Activated CD8-positive, alpha-beta T cell treated with anti-CD3 and anti-CD28 coated beads for 36 hours (primary cell): ENCODE measurements at regions not wholly inside any gene's neighbourhood (a gene's known extent, or its start where the extent isn't known, plus 50 kb on each side); places are given as distances from the start of the nearest gene placed in this dataset.

Experiments
- ATAC-seq: fragments of 200-7000 bp; cut with Tn5 transposase; one replicate; pipeline ENCODE4 v1.10.0; 2021; ENCODE audit warnings: mild to moderate bottlenecking, moderate library complexity
- CTCF ChIA-PET: fragments of 350-600 bp; sonication (Branson Sonifier 250); formaldehyde crosslinking; loops from one replicate; lab custom pipeline; 2021; ENCODE audit warnings: antibody characterized with exemption; lab: Charles Lee
- POLR2A ChIA-PET: fragments of 350-600 bp; sonication (Branson Sonifier 250); formaldehyde crosslinking; loops from one replicate; lab custom pipeline; 2021; ENCODE audit warnings: antibody characterized with exemption; lab: Charles Lee
- DNase-seq: peaks from one replicate; pipeline ENCODE4 v3.0.0-alpha.2; 2020
- H3K27ac Mint-ChIP-seq: one replicate; pipeline ENCODE4 v1.8.0; 2021; ENCODE audit warnings: mild to moderate bottlenecking, mixed read lengths
- H3K27me3 Mint-ChIP-seq: one replicate; pipeline ENCODE4 v1.8.0; 2021; ENCODE audit warnings: mixed read lengths
- H3K36me3 Mint-ChIP-seq: one replicate; pipeline ENCODE4 v1.8.0; 2021; ENCODE audit warnings: low read depth, mixed read lengths
- H3K4me1 Mint-ChIP-seq: one replicate; pipeline ENCODE4 v1.8.0; 2021; ENCODE audit warnings: low read depth, mixed read lengths
- H3K4me3 Mint-ChIP-seq: one replicate; pipeline ENCODE4 v1.8.0; 2021; ENCODE audit warnings: mild to moderate bottlenecking, moderate library complexity, mixed read lengths
- H3K9me3 Mint-ChIP-seq: one replicate; pipeline ENCODE4 v1.8.0; 2021; ENCODE audit warnings: mixed read lengths
- CTCF ChIP-seq: fragments of 200-600 bp; IDR thresholded peaks from one replicate; pipeline ENCODE4 v1.8.0; 2022; ENCODE audit warnings: antibody characterized with exemption, mild to moderate bottlenecking
- intact Hi-C: fragments of 100-400 bp; cut with micrococcal nuclease; formaldehyde crosslinking; loops from one replicate; pipeline ENCODE4 v1.10.0; 2022

DNA sequence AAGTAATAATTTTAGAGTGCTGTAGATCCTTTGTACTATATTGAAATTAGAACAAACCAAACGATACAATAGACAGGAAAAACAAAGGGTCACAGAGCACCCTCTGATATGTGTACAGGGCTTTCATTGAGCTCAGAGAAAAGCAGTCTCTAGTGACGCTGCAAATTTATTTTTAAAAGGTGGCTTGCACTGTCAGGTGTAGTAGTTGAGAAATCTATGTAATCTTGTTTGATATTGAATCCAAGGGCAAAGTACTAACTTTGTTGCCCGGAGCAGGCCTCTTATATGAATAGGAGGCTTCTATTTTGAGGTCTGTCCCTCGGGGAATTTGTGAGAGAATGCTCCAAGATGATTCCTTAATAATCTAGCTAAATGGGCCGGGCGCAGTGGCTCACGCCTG is 1755.5 kb downstream of the PCDH7 start:
- POLR2A ChIA-PET: no interaction called here
- ATAC-seq (no peak), DNase-seq (no peak)
- H3K36me3 Mint-ChIP-seq: no peaks in the 10 kb centered on the region
- intact Hi-C loops: no loop called here
- H3K27me3 Mint-ChIP-seq: no peaks in the 10 kb centered on the region
- H3K4me1 Mint-ChIP-seq: no peaks in the 10 kb centered on the region
- no peak overlapping the region for H3K27ac Mint-ChIP-seq
- H3K4me3 Mint-ChIP-seq: no peak overlapping the region
- TF ChIP-seq CTCF: no peak
- CTCF ChIA-PET: no interaction called here
- H3K9me3 Mint-ChIP-seq: peaks cover 7% of the 10 kb centered on the region

DNA sequence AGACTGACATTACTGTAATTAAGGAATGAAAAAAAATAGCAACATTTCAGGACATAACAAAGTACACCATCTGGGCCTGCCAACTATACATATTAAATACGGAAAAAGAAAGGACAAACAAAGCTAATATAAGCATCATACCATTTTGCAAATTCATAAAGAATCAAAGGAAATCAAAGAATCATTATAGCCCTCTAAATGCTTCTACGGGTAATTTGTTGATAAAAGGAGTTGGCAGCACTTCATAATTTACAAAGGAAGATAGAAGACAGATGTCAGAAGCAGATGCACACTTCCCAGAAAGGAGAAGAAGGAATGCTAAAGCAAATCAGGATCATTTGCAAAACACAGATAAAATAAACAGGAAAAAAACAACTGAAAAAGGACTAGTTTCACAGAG is 1757.3 kb downstream of the PCDH7 start:
- ChIA-PET CTCF (no interaction called here), POLR2A (no interaction called here)
- Mint-ChIP-seq H3K9me3 (peaks cover 12% of the 10 kb centered on the region), H3K27ac (no peak overlapping the region), H3K4me3 (no peak overlapping the region), H3K4me1 (no peaks in the 10 kb centered on the region), H3K27me3 (no peaks in the 10 kb centered on the region), H3K36me3 (no peaks in the 10 kb centered on the region)
- TF ChIP-seq CTCF: no peak
- ATAC-seq (no peak), DNase-seq (no peak)
- intact Hi-C loops: no loop called here

DNA sequence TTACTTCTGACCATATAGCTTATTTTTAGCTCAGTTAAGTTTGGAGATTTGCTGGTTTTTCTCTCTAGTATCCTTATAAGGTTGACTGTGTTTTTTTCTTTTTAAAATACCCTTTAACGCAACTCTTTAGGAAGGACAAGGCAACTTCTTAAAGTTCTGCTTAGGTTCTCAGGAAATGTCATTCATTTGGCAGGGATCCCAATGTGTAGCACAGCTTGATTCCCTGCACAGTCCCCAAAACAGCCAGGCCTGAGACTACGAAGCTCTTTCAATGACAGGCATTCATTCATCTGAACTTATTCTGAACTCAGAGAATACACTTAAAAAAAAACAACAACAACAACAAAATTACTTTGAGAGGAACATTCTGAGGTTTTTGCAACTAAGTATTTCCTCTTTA is 1765.8 kb downstream of the PCDH7 start:
- no peak for TF ChIP-seq CTCF
- Mint-ChIP-seq H3K4me1 (no peaks in the 10 kb centered on the region), H3K36me3 (no peaks in the 10 kb centered on the region), H3K4me3 (no peak overlapping the region), H3K27me3 (no peaks in the 10 kb centered on the region), H3K9me3 (peaks cover 9% of the 10 kb centered on the region), H3K27ac (no peak overlapping the region)
- ChIA-PET CTCF (no interaction called here), POLR2A (no interaction called here)
- DNase-seq: no peak
- intact Hi-C loops: no loop called here
- no peak for ATAC-seq

GRCh38 chr4:32488690-32489089 is 1768.5 kb downstream of the PCDH7 start:
- ATAC-seq: no peak
- DNase-seq: no peak

GRCh38 chr4:32499171-32499570 is 1779.0 kb downstream of the PCDH7 start:
- DNase-seq (no peak), ATAC-seq (no peak)
- TF ChIP-seq CTCF: no peak
- no peaks in the 10 kb centered on the region for H3K27me3 Mint-ChIP-seq
- peaks cover 13% of the 10 kb centered on the region for H3K9me3 Mint-ChIP-seq
- H3K4me1 Mint-ChIP-seq: no peaks in the 10 kb centered on the region
- no peaks in the 10 kb centered on the region for H3K36me3 Mint-ChIP-seq
- intact Hi-C loops: no loop called here
- ChIA-PET CTCF (no interaction called here), POLR2A (no interaction called here)
- H3K4me3 Mint-ChIP-seq: no peak overlapping the region
- no peak overlapping the region for H3K27ac Mint-ChIP-seq

More at GRCh38 chr4:32488690-32489089, 1768.5 kb downstream of the PCDH7 start:
- no peaks in the 10 kb centered on the region for H3K36me3 Mint-ChIP-seq
- POLR2A ChIA-PET: no interaction called here
- no peak for TF ChIP-seq CTCF
- H3K4me1 Mint-ChIP-seq: no peaks in the 10 kb centered on the region
- H3K9me3 Mint-ChIP-seq: peaks cover 13% of the 10 kb centered on the region
- no peaks in the 10 kb centered on the region for H3K27me3 Mint-ChIP-seq
- CTCF ChIA-PET: no interaction called here
- H3K27ac Mint-ChIP-seq: no peak overlapping the region
- intact Hi-C loops: no loop called here
- H3K4me3 Mint-ChIP-seq: no peak overlapping the region
